ENCODE measurements at regions not wholly inside any gene's neighbourhood (a gene's known extent, or its start where the extent isn't known, plus 50 kb on each side); places are given as distances from the start of the nearest gene placed in this dataset.

DNA sequence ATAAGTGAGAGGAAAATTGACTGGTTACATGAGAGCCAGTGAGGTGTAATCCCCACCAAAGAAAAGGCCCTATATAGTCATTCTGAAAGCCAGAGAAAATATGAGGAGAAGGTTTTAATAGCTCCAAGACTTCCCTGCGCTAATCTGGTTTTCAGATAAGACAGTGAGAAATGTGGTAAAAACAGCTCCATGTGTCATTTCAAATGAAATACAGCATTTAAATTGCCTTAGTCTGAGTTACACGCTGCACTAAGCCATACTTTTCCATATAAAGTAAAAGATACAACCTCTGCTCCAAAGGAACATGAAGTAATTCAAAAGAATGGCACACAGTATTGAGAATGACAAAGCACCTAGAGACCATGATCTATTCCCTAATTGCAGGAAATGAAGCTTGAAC lies 378.0 kb upstream of the PDE4D start:
- Histone ChIP-seq H3K18ac (ENCODE audit: low read length) (no peak overlapping the region), H3K27ac (ENCODE audit: low read depth, low read length) (no peak overlapping the region), H4K5ac (ENCODE audit: low read length) (no peak overlapping the region), H2BK5ac (ENCODE audit: low read length) (no peak overlapping the region), H3K4me2 (ENCODE audit: low read length) (no peak overlapping the region), H2BK15ac (replicated peaks; ENCODE audit: low read depth) (no peak overlapping the region), H3K9ac (ENCODE audit: low read length) (no peak overlapping the region), H3K4ac (ENCODE audit: low read depth, low read length) (no peak overlapping the region), H3K56ac (ENCODE audit: low read length) (no peak overlapping the region), H3K79me2 (ENCODE audit: control insufficient read depth, insufficient read depth, low read length) (no peaks in the 10 kb centered on the region), H3K27me3 (ENCODE audit: insufficient read depth, low read length, poor library complexity) (no peaks in the 10 kb centered on the region), H2AK5ac (ENCODE audit: low read length) (no peak overlapping the region), H3K36me3 (ENCODE audit: control insufficient read depth, insufficient read depth, low read length) (no peaks in the 10 kb centered on the region), H2BK120ac (ENCODE audit: low read depth, low read length) (no peak overlapping the region), H3K4me3 (ENCODE audit: low read length) (no peak overlapping the region), H4K8ac (ENCODE audit: low read depth, low read length) (no peak overlapping the region), H3K4me1 (ENCODE audit: control insufficient read depth, low read depth, low read length) (no peaks in the 10 kb centered on the region), H3K23ac (ENCODE audit: low read length) (no peak overlapping the region), H3K79me1 (ENCODE audit: low read length) (no peaks in the 10 kb centered on the region)
- no CpG with 5 or more reads among the region's 2 CpGs for WGBS (ENCODE audit: extremely low coverage, insufficient coverage, low lambda C conversion rate)
- DNase-seq, result no peak

DNA sequence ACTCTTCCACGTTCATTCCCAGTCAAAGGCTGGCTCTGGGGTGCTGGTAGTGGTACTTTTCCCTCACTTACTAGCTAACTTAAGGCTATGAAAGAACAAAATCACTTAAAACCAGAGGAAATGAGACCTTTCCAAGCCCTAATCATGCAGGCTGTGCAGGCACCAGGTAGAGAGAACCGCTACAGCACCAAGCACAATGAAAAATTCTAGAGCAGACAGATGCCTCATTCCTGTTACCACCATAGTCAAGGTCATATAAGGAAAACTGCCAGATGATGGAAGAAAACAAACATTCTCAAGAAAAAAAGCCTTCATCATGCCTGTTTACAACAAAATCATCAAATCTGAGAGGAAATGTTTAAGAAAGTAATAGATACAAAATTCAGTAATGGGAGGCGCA lies 374.4 kb upstream of the PDE4D start:
- Histone ChIP-seq H2BK5ac (ENCODE audit: low read length) (no peak overlapping the region), H2BK15ac (replicated peaks; ENCODE audit: low read depth) (no peak overlapping the region), H3K18ac (ENCODE audit: low read length) (no peak overlapping the region), H4K5ac (ENCODE audit: low read length) (no peak overlapping the region), H3K79me1 (ENCODE audit: low read length) (no peaks in the 10 kb centered on the region), H3K23ac (ENCODE audit: low read length) (no peak overlapping the region), H4K8ac (ENCODE audit: low read depth, low read length) (no peak overlapping the region), H3K27ac (ENCODE audit: low read depth, low read length) (no peak overlapping the region), H3K56ac (ENCODE audit: low read length) (no peak overlapping the region), H3K36me3 (ENCODE audit: control insufficient read depth, insufficient read depth, low read length) (no peaks in the 10 kb centered on the region), H3K4ac (ENCODE audit: low read depth, low read length) (no peak overlapping the region), H3K9ac (ENCODE audit: low read length) (no peak overlapping the region), H2BK120ac (ENCODE audit: low read depth, low read length) (no peak overlapping the region), H3K27me3 (ENCODE audit: insufficient read depth, low read length, poor library complexity) (no peaks in the 10 kb centered on the region), H3K4me1 (ENCODE audit: control insufficient read depth, low read depth, low read length) (peaks cover 2% of the 10 kb centered on the region), H2AK5ac (ENCODE audit: low read length) (no peak overlapping the region), H3K79me2 (ENCODE audit: control insufficient read depth, insufficient read depth, low read length) (no peaks in the 10 kb centered on the region), H3K4me3 (ENCODE audit: low read length) (no peak overlapping the region), H3K4me2 (ENCODE audit: low read length) (no peak overlapping the region)
- DNase-seq, result no peak
- no CpG with 5 or more reads among the region's 3 CpGs for WGBS (ENCODE audit: extremely low coverage, insufficient coverage, low lambda C conversion rate)

DNA sequence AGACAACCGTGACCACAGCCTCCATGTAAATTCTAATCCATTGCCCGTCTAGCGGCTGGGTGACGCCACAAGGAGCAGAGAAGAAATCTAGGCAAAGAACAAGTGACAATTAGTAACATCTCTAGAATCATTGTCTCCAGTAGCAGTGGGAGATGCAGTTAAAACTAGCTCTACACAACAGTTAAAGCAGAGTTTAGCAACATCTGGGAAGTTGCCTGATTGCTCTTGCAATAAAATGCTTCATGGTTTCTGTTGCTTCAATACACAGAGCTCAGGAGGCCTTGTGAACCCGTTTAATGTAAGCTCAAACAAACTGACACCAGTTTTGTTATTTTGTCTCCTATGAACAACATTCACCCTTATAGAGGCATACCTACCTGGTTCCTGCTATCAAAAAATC lies 369.8 kb upstream of the PDE4D start:
- WGBS (ENCODE audit: extremely low coverage, insufficient coverage, low lambda C conversion rate), result no CpG with 5 or more reads among the region's 5 CpGs
- no peak for DNase-seq

DNA sequence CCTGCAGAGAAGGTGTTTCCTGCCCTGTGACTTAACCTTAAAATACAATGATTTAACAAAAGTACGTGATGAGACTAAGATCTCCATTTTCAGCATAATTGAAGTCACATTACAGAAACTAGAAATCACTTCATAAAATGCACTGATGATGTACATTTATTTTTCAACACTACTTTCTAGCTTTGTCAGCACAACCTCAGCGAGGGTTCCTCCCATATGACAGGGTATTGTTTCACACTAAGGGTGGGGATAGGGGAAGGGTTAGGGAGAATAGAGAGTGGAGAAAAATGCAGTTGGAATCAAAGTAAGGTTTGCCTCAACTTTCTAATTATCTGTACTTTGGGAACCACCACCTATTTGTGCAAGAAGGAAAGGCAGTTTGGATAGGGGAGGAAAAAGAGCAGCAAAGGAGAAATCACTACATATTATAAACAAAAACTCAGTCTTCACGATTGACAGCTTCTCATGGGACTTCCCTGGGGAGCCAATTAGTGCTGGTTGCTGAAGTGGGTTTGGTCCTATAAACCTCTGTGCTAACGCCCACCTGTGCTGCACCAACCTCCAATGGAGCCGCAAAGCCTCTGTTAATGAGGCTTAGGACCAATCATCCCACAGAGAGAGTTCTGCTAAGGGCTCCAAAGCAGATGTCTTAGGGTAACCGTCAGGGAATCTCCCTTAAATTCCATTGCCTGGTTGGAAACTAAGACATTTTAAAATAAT lies 369.2 kb upstream of the PDE4D start:
- H4K5ac ChIP-seq (ENCODE audit: low read length), result no peak overlapping the region
- no peaks in the 10 kb centered on the region for H3K36me3 ChIP-seq (ENCODE audit: control insufficient read depth, insufficient read depth, low read length)

More for the DNA sequence above, 369.8 kb upstream of the PDE4D start:
- H3K18ac ChIP-seq (ENCODE audit: low read length), result no peak overlapping the region
- no peak overlapping the region for H4K5ac ChIP-seq (ENCODE audit: low read length)
- H3K79me2 ChIP-seq (ENCODE audit: control insufficient read depth, insufficient read depth, low read length), result no peaks in the 10 kb centered on the region
- no peak overlapping the region for H3K27ac ChIP-seq (ENCODE audit: low read depth, low read length)
- H3K4me3 ChIP-seq (ENCODE audit: low read length), result no peak overlapping the region
- no peaks in the 10 kb centered on the region for H3K79me1 ChIP-seq (ENCODE audit: low read length)
- no peaks in the 10 kb centered on the region for H3K36me3 ChIP-seq (ENCODE audit: control insufficient read depth, insufficient read depth, low read length)
- no peak overlapping the region for H3K4ac ChIP-seq (ENCODE audit: low read depth, low read length)
- no peak overlapping the region for H2BK120ac ChIP-seq (ENCODE audit: low read depth, low read length)
- H3K23ac ChIP-seq (ENCODE audit: low read length), result no peak overlapping the region
- H3K4me1 ChIP-seq (ENCODE audit: control insufficient read depth, low read depth, low read length), result peaks cover 2% of the 10 kb centered on the region
- no peak overlapping the region for H4K8ac ChIP-seq (ENCODE audit: low read depth, low read length)
- no peaks in the 10 kb centered on the region for H3K27me3 ChIP-seq (ENCODE audit: insufficient read depth, low read length, poor library complexity)
- no peak overlapping the region for H2AK5ac ChIP-seq (ENCODE audit: low read length)
- no peak overlapping the region for H2BK15ac ChIP-seq (replicated peaks; ENCODE audit: low read depth)
- no peak overlapping the region for H3K4me2 ChIP-seq (ENCODE audit: low read length)
- no peak overlapping the region for H3K56ac ChIP-seq (ENCODE audit: low read length)
- no peak overlapping the region for H3K9ac ChIP-seq (ENCODE audit: low read length)
- no peak overlapping the region for H2BK5ac ChIP-seq (ENCODE audit: low read length)

DNA sequence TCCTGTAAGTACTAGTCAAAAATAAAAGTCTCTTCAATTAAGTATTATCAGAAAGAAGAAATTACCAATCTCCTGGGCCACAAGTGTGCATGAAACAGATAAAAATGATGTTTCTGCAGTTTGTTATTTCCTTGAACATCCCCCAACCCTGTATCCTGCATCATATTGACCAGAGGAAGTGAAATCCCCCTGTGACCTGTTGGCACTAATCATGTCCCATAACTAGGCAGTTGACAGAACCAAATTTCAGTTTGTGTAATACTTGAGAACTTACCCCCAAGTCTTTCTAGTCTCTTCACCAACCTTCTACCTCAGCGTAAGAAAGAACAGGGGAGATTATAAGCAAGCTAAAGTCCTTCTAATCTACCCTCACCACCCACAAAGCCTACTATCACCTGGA lies 368.2 kb upstream of the PDE4D start:
- H3K56ac ChIP-seq (ENCODE audit: low read length), result no peak overlapping the region
- H3K4ac ChIP-seq (ENCODE audit: low read depth, low read length), result no peak overlapping the region
- H3K18ac ChIP-seq (ENCODE audit: low read length), result no peak overlapping the region
- no peak overlapping the region for H2AK5ac ChIP-seq (ENCODE audit: low read length)
- H2BK15ac ChIP-seq (replicated peaks; ENCODE audit: low read depth), result peak overlapping the region; percentile 99
- H3K4me1 ChIP-seq (ENCODE audit: control insufficient read depth, low read depth, low read length), result peaks cover 2% of the 10 kb centered on the region
- H3K4me3 ChIP-seq (ENCODE audit: low read length), result no peak overlapping the region
- no peak overlapping the region for H3K27ac ChIP-seq (ENCODE audit: low read depth, low read length)
- H3K27me3 ChIP-seq (ENCODE audit: insufficient read depth, low read length, poor library complexity), result no peaks in the 10 kb centered on the region
- DNase-seq, result no peak
- no peak overlapping the region for H3K23ac ChIP-seq (ENCODE audit: low read length)
- H3K36me3 ChIP-seq (ENCODE audit: control insufficient read depth, insufficient read depth, low read length), result no peaks in the 10 kb centered on the region
- H3K4me2 ChIP-seq (ENCODE audit: low read length), result no peak overlapping the region
- H4K8ac ChIP-seq (ENCODE audit: low read depth, low read length), result no peak overlapping the region
- no peak overlapping the region for H4K5ac ChIP-seq (ENCODE audit: low read length)
- H2BK5ac ChIP-seq (ENCODE audit: low read length), result no peak overlapping the region
- no peak overlapping the region for H2BK120ac ChIP-seq (ENCODE audit: low read depth, low read length)
- no peaks in the 10 kb centered on the region for H3K79me2 ChIP-seq (ENCODE audit: control insufficient read depth, insufficient read depth, low read length)
- no peaks in the 10 kb centered on the region for H3K79me1 ChIP-seq (ENCODE audit: low read length)
- no CpG with 5 or more reads among the region's 1 CpG for WGBS (ENCODE audit: extremely low coverage, insufficient coverage, low lambda C conversion rate)
- no peak overlapping the region for H3K9ac ChIP-seq (ENCODE audit: low read length)

More for the DNA sequence above, 369.2 kb upstream of the PDE4D start:
- Histone ChIP-seq H2AK5ac (ENCODE audit: low read length) (no peak overlapping the region), H3K4me2 (ENCODE audit: low read length) (no peak overlapping the region), H3K27ac (ENCODE audit: low read depth, low read length) (no peak overlapping the region), H3K4me1 (ENCODE audit: control insufficient read depth, low read depth, low read length) (peaks cover 2% of the 10 kb centered on the region), H2BK5ac (ENCODE audit: low read length) (no peak overlapping the region), H2BK120ac (ENCODE audit: low read depth, low read length) (no peak overlapping the region), H3K4me3 (ENCODE audit: low read length) (no peak overlapping the region), H3K27me3 (ENCODE audit: insufficient read depth, low read length, poor library complexity) (no peaks in the 10 kb centered on the region), H2BK15ac (replicated peaks; ENCODE audit: low read depth) (no peak overlapping the region), H3K18ac (ENCODE audit: low read length) (no peak overlapping the region), H3K23ac (ENCODE audit: low read length) (no peak overlapping the region), H3K79me1 (ENCODE audit: low read length) (no peaks in the 10 kb centered on the region), H4K8ac (ENCODE audit: low read depth, low read length) (no peak overlapping the region), H3K56ac (ENCODE audit: low read length) (no peak overlapping the region), H3K4ac (ENCODE audit: low read depth, low read length) (no peak overlapping the region), H3K9ac (ENCODE audit: low read length) (no peak overlapping the region), H3K79me2 (ENCODE audit: control insufficient read depth, insufficient read depth, low read length) (no peaks in the 10 kb centered on the region)
- WGBS (ENCODE audit: extremely low coverage, insufficient coverage, low lambda C conversion rate), result no CpG with 5 or more reads among the region's 6 CpGs
- no peak for DNase-seq

DNA sequence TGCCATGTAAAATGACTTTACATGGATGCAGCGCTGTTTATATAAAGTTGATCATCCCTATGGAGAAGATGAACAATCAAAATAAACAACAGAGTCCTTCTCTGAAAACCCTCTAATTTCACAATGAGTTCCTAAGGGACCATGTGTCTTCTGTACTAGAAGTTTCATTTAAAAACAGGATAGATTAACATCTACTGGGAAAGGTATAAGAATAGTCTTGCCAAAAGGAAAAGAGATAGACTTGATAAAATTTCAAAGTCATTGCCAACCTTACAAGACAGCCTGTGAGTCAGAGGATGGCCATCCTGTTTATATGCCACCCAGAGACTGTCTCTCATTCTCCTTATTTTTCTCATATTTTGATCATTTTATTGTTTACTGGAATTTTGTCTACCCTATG lies 367.1 kb upstream of the PDE4D start:
- H3K79me1 ChIP-seq (ENCODE audit: low read length), result no peaks in the 10 kb centered on the region
- no peak overlapping the region for H3K27ac ChIP-seq (ENCODE audit: low read depth, low read length)
- H2AK5ac ChIP-seq (ENCODE audit: low read length), result no peak overlapping the region
- no peak overlapping the region for H3K18ac ChIP-seq (ENCODE audit: low read length)
- no peaks in the 10 kb centered on the region for H3K79me2 ChIP-seq (ENCODE audit: control insufficient read depth, insufficient read depth, low read length)
- peaks cover 2% of the 10 kb centered on the region for H3K4me1 ChIP-seq (ENCODE audit: control insufficient read depth, low read depth, low read length)
- H3K56ac ChIP-seq (ENCODE audit: low read length), result no peak overlapping the region
- H4K8ac ChIP-seq (ENCODE audit: low read depth, low read length), result no peak overlapping the region
- no peaks in the 10 kb centered on the region for H3K36me3 ChIP-seq (ENCODE audit: control insufficient read depth, insufficient read depth, low read length)
- H3K4me3 ChIP-seq (ENCODE audit: low read length), result no peak overlapping the region
- no peak overlapping the region for H3K9ac ChIP-seq (ENCODE audit: low read length)
- no peak overlapping the region for H3K23ac ChIP-seq (ENCODE audit: low read length)
- DNase-seq, result no peak
- H2BK15ac ChIP-seq (replicated peaks; ENCODE audit: low read depth), result no peak overlapping the region
- no peak overlapping the region for H2BK5ac ChIP-seq (ENCODE audit: low read length)
- H4K5ac ChIP-seq (ENCODE audit: low read length), result no peak overlapping the region
- H3K4ac ChIP-seq (ENCODE audit: low read depth, low read length), result no peak overlapping the region
- H3K4me2 ChIP-seq (ENCODE audit: low read length), result no peak overlapping the region
- H3K27me3 ChIP-seq (ENCODE audit: insufficient read depth, low read length, poor library complexity), result no peaks in the 10 kb centered on the region
- H2BK120ac ChIP-seq (ENCODE audit: low read depth, low read length), result no peak overlapping the region
- WGBS (ENCODE audit: extremely low coverage, insufficient coverage, low lambda C conversion rate), result no CpG with 5 or more reads among the region's 1 CpG
